ENCODE measurements at regions not wholly inside any gene's neighbourhood (a gene's known extent, or its start where the extent isn't known, plus 50 kb on each side); places are given as distances from the start of the nearest gene placed in this dataset.
"Not testable (repeated sequence)": the region's sequence is repeated elsewhere in the genome, so short reads cannot be mapped to it uniquely, and the experiment has no call there.

DNA sequence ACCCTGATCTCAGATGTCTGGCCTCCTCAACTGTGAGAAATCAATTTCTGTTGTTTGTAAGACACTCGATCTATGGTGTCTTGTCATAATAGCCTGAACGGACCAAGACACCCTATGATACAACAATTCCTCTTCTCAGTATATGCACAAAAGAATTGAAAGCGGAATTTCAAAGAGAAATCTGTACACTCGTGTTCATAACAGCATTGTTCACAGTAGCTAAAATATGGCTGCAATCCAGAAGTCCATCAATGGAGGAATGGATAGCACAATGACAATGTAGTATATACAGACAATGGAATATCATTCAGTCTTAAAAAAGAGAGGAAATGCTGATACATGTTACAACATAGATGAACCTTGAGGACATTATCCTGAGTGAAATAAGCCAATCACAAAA is 354.6 kb downstream of the SFMBT2 start:
- DNase-seq, result no peak

DNA sequence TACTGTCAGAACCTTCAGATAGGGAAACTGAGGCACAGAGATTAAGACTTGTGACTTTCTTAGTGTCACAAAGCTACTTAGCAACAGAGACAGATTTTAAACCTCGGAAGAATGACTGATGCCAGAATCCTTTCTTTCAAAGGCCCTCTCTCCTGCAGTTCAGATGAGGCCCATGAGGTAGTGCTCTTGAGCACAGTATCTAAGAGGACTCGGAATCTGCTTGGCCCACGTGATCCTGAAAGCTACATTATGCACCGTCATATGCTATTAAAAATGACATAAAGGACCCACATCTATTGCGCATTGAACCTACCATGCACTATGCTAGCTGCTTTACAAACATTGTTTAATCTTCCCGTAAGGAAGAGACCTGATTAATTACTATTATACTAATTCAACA is 355.9 kb downstream of the SFMBT2 start:
- no peak for DNase-seq

GRCh38 chr10:7053195-7053594 is 357.6 kb downstream of the SFMBT2 start:
- DNase-seq, result no peak

DNA sequence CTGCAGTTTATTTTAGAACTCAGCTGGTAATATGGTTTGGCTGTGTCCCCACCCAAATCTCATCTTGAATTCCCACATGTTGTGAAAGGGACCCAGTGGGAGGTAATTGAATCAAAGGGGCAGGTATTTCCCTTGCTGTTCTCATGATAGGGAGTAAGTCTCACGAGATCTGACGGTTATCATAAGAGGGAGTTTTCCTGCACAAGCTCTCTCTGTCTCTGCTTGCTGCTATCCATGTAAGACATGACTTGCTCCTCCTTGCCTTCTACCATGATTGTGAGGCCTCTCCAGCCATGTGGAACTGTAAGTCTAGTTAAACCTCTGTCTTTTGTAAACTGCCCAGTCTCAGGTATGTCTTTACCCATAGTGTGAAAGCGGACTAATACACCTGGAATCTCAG is 360.8 kb downstream of the SFMBT2 start:
- DNase-seq, result not testable (repeated sequence)

- DNase-seq, result no peak
These were observed 362.8 kb downstream of the SFMBT2 start for GRCh38 chr10:7048061-7048460.

- no peak for DNase-seq
These were observed 364.2 kb downstream of the SFMBT2 start for GRCh38 chr10:7046615-7047014.

DNA sequence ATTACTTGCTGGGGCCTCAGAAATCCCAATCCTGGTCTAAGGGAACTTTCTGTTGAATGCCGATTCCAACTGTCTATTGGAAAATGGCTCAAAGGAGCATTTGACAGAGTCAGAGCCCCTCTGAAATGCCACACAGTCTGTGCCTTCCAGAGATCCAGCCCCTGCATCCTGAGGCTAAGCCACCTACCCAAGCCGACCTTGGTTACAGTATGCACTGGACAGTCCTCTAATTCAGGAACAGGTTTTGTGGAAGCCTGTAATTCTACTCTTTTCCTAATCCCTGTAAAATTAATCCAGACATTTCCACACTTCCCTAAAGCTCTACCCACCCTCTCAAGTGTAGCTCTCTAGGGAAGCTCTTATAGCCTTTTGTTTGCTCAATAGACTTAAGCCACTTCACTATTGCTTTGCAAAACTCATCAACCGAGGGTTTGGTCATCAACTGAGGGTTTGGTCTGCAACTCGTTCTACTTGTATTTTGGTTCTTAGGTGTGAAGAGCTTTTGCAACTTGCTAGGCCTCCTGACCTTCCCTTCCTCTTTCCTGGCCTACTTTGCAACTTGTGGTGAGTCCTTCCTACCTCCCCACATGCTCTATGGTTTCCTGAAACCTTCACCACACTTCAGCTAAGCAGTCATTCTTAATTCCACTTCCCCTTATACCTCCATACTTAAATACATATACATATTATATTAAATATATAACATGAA is 364.8 kb downstream of the SFMBT2 start:
- peak; percentile 60 for DNase-seq

GRCh38 chr10:7043055-7043653 is 367.7 kb downstream of the SFMBT2 start:
- DNase-seq, result no peak

GRCh38 chr10:7042419-7043054 is 368.3 kb downstream of the SFMBT2 start:
- DNase-seq, result no peak

DNA sequence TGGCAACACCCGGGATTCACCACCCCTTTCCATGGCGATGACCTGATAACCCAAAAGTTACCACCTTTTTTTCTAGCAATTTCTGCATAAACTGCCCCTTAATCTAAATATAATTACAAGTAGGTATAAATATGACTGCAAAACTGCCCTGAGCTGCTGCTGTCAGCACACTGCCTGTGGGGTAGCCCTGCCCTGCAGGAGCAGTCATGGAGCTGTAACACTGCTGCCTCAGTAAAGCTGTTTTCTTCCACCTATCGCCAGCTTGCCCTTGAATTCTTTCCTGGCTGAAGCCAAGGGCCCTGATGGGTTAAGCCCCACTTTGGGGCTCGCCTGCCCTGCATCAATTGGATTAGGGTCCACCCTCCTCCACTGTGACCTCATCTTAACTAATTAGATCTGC is 368.8 kb downstream of the SFMBT2 start:
- no peak for DNase-seq

- no peak for DNase-seq
These were observed 370.2 kb downstream of the SFMBT2 start for GRCh38 chr10:7040681-7041080.

GRCh38 chr10:7039859-7040258 is 371.0 kb downstream of the SFMBT2 start:
- DNase-seq, result no peak

DNA sequence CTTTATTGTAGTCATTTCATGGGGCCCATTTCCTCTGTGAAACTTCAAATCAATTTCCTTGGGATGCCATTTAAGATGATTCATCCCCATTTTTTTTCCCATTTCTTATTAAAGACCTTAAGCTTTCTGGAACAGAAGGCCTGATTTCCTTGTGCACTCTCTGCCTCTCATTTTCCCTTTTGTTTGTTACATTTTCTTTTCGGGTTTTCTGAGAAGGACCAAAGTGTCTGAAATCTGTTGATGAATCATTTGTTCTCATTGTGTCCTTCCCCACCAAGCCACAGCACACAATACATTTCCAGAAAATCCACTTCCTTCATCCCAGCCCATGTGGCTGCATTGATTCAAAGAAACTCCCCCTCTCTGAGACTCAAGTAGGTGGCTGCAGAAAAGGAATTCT is 372.4 kb downstream of the SFMBT2 start:
- no peak for DNase-seq

DNA sequence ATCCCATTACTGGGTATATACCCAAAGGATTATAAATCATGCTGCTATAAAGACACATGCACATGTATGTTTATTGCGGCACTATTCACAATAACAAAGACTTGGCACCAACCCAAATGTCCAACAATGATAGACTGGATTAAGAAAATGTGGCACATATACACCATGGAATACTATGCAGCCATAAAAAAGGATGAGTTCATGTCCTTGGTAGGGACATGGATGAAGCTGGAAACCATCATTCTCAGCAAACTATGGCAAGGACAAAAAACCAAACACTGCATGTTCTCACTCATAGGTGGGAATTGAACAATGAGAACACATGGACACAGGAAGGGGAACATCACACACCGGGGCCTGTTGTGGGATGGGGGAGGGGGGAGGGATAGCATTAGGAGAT is 373.4 kb downstream of the SFMBT2 start:
- DNase-seq, result not testable (repeated sequence)

DNA sequence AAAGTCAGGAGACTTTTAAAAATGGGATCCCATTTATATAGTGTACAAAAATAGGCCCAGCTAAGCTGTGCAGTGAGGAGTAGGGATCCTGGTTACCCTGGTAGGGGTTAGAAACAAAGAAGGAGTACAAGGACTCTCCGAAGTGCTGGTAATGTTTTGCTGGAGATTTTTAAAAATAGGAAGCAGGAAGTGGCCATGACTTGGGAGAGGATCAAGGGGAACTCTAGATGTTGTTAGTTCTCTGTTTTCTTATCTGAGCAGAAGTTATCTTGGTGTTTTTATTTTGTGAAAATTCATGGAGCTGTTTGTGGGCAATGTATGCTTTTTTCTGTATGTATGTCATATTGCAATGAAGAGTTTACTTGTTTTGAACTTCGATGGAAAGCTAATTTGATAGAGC is 373.9 kb downstream of the SFMBT2 start:
- no peak for DNase-seq

DNA sequence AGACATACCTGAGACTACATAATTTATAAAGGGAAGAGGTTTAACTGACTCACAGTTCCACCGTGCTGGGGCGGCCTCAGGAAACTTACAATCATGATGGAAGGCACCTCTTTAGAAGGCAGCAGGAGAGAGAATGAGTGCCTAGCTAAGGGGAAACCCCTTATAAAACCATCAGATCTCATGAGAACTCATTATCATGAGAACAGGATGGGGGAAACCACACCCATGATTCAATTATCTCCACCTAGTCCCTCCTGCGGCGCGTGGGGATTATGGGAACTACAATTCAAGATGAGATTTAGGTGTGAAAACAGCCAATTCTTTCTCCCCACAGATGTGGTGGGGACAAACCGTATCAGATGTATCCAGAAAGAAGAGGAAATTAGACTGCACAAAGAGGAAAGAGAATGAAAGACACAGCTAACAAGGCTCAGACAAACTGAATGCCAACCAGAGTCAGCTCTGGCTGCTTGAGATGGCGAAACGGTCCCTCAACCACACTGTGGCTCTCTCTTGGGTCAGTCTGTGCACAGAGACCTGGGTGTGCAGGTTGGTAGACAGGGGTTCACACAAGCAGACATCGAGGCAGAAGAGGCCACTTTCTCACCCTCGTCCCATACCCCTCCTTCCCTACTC is 375.6 kb downstream of the SFMBT2 start:
- DNase-seq, result peak; percentile 50

DNA sequence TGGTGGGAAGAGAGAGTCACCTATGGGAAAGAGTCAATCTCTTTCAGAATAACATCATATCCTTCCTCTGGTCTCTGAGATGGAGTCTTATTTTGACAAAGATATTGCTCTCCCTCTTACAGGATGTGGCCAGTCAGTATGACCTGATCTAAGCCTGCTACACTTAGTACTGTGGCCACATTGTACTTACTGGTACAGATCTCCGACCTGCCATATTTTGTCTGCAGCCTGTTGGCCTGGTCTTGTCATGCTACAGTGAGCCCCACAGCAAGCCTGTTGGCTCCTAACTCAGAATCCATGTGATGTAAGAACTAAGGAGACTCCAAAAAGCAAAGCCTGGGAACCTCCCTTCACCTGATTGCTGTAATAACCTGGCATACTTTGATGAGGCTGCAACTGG is 377.8 kb downstream of the SFMBT2 start:
- DNase-seq, result peak; percentile 41

- DNase-seq, result no peak
These were observed 380.5 kb downstream of the SFMBT2 start for GRCh38 chr10:7030134-7030855.

DNA sequence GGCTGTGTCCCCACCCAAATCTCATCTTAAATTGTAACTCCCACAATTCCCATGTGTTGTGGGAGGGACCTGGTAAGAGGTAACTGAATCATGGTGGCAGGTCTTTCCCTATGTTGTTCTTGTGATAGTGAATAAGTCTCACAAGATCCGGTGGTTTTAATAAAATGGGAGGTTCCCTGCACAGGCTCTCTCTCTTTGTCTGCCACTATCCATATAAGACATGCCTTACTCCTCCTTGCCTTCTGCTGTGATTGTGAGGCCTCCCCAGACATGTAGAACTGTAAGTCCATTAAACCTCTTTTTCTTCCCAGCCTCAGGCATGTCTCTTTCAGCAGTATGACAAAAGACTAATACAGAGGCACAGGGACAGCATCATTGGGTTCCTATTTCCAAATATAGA is 381.2 kb downstream of the SFMBT2 start:
- DNase-seq, result no peak

DNA sequence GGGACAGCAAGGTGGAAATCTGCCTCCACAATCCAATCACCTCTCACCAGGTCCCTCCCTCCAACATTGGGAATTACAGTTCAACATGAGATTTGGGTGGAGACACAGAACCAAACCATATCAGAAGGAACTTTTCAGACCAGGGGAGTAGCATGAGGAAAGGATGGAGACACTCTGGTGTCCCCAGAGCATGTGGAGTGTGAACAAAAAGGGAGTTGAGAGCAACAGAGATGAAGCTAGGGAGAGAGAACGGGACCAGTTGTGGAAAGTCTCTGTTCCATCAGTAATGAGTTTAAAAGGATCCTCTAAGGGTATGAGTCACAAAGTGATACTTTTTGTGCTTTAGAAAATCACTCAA is 382.0 kb downstream of the SFMBT2 start:
- DNase-seq, result no peak

DNA sequence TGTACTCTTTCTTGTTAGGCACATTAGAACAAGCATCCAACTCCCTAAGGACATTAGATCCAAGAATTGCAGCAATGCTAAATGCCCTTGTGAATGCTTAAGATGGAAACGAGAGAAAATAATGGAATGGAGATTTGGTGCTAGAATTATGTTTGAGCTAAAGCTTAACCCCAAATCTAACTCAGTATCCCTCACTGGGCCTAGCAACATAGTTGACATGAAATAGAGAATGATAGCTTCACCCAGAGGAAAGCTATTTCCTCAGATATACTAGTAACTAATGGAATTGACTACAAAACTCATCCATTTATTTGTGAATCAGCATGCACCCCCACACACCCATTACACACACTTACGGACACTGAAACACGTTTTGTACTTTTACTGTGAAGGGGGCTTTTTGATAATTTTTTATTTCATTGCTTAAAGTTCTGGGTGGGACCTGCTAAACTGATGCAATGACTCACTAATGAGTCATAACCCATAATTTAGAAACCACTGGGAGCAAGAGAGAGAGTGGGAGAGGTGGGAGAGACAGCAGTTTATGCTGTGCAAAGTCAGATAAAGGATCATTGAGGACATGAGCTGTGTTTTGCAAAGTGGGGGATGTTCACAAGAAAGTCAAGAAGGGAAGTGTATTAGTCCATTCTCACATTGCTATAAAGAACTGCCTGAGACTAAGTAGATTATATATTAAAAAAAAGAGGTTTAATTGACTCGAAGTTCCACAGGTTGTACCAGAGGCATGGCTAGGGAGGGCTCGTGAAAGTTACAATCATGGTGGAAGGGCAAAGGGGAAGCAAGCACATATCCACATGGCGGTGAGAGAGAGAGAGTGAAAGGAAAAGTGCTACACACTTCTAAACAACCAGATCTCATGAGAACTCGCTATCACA is 382.7 kb downstream of the SFMBT2 start:
- DNase-seq, result peak; percentile 58

- DNase-seq, result no peak
These were observed 383.5 kb downstream of the SFMBT2 start for GRCh38 chr10:7027237-7027912.
